Stimulated activated CD8-positive, alpha-beta memory T cell treated with anti-CD3 and anti-CD28 coated beads, Interleukin-7, amount 100 ng/mL, for 1 hour (primary cell): ENCODE measurements at regions not wholly inside any gene's neighbourhood (a gene's known extent, or its start where the extent isn't known, plus 50 kb on each side); places are given as distances from the start of the nearest gene placed in this dataset.
A peak's percentile ranks its signal among the peaks of the same experiment; 100 is the strongest.

Experiments used
- DNase-seq, 2 donors: peaks; one replicate each; pipeline ENCODE4 v3.0.0-alpha.2; 2020; ENCODE audit warnings: low read depth in 2 of 2

DNA sequence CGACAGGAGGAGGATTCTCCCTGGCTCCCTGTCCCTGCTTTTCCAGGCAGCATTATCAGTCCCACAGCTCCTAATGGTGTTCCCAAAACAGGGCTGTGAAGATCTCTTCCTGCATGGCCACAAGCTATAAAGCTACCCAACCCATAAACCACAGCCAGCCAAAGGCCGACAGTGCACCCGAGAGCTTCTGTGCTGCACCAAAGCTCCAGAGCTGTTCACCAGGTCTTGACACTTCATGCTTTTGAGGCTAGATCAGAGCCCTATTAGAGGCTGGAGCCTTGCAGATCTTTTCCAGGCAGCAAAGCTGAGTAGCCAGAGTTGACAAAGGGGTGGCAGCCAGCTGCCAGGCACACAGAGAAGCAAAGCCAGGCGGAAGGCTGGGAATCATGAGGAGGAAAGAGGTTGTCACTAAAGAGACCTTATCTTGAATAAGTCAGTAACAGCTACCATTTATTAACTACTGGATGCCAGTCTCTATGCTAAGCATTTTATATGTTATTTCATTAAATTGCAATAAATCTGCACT is 180.4 kb downstream of the KATNAL1 start:
- DNase-seq, result no peak

DNA sequence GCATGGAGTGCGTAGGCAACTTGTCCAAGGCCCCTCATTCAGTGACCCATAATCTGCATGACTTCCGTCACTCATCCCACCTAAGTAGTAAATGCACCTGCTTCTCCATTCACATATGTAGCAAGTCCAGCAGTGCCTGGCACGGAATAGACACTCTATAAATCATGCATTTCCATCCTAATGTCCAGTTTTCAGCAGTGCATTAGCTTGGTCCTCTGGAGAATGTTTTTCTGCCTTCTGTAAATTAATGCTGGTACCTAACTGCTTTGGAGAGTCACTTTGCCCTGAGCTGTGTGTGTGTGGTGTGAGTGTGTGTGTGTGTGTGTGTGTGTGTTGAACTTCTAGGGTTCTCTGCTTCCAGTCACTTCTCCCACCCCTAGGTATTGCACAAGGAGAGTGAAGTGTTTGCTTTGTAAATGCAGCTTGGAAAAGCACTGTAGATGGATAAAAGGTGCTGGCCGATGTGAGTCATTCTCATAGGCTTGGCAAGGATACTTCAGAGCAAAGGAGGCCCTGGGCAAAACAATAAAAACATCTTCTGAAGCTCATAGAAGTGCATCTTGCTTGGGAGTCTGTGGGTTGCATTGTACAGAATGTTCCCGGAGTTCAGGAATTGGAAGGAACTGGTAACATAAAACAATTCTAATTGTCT is 181.8 kb downstream of the KATNAL1 start:
- no peak for DNase-seq

GRCh38 chr13:30124131-30124768 is 183.1 kb downstream of the KATNAL1 start:
- no peak for DNase-seq

DNA sequence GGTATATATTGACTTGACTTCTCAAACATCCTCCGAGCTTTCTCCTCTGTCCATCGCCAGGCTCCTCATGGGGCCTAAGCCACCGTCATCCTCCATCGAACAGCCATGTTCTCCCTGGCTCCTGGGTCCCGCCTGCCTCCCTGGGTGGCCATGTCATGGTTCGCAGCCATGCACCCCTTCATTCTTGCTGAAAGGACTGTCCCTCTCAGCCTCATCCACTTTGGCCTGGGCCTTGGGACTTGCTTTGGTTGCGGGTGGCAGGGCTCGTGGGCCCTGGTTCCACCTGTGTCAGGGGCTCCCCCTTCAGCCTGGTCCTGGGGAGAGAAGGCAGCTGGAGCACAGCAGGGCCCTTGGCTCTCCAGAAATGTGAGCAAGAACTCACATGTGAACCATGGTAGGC is 183.8 kb downstream of the KATNAL1 start:
- no peak for DNase-seq

- no peak for DNase-seq
These were observed 185.7 kb downstream of the KATNAL1 start for GRCh38 chr13:30121666-30122065.

- no peak for DNase-seq
These were observed 186.1 kb downstream of the KATNAL1 start for GRCh38 chr13:30121244-30121643.

DNA sequence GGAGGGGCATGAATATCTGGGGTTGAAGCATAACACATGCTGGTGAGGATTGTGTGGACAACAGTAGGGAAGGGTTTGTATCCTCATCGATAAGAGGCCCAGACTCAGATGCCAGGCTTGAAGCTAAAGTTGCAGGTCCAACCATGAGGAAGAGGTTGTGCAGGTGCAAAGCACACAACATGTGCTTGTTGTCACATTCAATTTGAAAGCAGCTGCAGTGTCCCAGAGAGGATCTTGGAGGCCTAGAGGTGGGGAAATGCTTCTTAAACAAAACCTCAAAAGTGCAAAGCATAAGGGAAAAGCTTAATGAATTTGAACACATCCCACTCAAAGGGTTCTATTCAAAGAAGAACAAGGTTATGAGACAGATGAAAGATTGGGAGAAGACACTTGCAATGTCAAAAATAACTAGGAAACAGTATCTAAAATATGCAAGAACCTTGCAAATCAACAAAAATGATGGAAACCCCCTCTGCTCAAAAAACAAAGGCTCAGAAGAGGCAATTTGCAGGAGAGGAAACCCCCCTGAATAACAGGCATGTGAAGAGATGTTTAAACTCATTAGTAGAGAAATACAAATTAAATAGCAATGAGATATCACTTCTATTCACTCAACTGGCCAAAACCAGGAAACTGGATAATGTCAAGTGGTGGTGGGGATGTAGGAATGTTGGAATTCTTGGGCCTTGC is 187.1 kb downstream of the KATNAL1 start:
- DNase-seq, result no peak

DNA sequence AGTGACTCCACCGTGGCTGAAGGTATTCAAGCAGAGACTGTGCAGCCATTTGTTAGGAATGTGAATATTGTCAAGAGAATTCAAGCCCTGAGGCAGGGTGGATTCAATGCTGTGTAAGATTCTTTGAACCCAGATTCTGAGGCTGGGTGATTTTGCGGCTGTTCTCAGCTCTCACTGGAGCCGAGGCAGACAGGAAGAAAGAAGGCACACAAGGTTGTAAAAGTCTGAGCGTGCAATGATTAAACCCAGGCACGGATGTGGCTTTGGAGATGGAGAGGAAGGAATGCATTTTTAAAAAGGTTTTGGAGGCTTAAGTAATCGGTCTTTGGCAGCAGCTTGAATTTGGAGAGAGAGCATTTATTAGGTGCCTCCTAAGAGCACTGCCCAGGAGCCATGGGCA is 187.9 kb downstream of the KATNAL1 start:
- DNase-seq, result no peak

GRCh38 chr13:30116379-30116778 is 191.0 kb downstream of the KATNAL1 start:
- DNase-seq, result no peak

GRCh38 chr13:30115257-30115600 is 192.1 kb downstream of the KATNAL1 start:
- no peak for DNase-seq

DNA sequence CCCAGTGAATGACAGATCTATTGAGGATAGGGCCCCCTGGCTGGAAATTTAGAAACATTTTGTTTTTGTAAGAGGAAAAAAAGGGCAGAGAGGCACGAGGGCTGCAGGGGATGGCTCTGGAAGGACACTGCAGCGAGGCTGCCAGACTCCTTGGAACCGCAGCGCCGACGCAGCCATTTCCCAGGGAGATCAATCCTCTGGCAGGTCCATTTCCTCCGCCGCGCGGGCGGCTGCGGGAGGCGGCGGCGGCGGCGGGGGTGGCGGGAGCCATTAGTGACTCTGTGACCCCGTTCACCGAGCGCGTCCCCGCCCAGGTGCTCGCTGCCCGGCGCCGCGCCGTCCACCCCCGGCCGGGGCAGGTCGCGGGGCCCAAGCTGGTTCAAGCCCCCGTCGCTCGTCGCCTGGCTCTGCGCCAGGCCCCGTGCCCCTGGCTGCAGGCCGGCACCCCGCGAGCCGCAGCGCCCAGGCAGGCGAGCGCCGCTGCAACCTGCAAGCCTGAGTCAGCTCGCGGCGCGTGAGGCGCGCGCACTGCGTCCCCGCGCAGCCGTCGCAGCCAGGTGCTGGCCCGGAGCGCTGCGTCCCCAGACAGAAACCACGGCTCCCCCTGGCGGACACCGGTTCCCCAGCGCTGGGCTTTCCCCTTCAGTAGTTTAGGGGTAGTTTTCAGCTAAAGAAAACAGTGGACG is 192.6 kb downstream of the KATNAL1 start:
- DNase-seq, result peak; percentile 88 to 94

DNA sequence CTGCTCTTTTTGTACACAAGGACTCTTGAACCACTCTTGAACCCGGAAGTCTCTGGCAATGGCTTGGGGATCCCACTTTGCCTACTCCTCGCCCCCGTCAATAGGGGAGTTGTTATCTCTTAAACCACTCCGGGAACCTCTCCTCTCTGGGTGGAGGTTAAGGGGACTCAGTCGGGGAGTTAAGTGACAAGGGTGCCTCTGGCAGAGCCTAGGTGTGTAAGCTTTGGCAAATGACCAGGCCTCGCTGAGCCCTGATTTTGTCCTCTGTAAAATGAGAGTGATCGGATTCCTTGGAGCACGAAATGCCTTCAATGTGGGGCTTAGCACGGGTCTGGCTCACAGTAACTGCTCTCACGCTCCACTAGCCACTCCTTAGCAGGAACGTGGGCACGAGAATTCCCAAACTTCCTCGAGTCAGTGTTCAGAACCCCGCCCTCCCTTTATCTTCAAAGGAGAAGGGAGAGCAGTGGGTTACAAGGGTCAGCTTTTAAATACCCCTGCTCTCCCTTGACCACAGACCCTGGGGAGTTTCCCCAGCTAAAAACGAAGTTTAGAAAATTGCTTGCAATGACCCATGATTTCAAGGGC is 193.3 kb downstream of the KATNAL1 start:
- no peak for DNase-seq

GRCh38 chr13:30113551-30113950 is 193.8 kb downstream of the KATNAL1 start:
- DNase-seq, result no peak

DNA sequence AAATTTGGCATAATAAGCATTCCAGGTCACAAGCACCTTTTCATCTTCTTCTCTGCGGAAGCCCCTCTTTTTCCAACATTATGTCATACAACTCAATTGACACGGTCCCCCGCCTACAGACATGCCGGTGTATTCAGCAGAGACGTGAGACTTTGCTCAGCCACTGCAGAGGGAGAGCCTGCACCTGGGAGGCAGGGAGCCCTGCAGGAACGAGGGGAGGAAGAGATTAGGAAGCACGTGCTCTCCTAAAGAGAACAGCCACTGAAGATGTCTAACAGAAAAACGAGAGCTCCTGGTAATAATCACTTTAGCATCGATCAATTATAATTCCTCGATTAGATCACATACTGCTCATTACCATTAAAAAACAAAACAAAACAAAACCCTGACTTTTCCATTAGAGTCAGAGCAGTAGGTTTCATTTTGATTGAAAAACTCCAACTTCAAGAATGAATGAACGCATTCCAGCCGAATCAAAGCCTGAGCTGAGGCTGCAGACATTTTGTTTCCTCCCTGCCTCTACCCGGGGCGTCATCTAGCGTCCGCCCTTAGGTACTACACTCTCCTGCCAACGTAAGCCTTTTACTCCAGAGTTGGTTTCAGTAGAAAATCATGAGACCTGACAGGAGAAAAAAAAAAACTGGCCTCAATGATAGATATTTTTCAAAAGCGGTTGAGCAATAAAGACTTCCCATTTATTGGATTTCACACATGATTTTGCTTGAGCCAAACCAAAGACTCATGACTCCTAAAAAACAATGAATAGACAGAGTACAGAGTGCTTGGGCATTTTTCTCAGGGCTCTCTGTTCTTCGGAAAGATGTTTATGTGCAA is 194.5 kb downstream of the KATNAL1 start:
- DNase-seq, result peak; percentile 57 to 62

- no peak for DNase-seq
These were observed 195.5 kb downstream of the KATNAL1 start for GRCh38 chr13:30111810-30112209.

DNA sequence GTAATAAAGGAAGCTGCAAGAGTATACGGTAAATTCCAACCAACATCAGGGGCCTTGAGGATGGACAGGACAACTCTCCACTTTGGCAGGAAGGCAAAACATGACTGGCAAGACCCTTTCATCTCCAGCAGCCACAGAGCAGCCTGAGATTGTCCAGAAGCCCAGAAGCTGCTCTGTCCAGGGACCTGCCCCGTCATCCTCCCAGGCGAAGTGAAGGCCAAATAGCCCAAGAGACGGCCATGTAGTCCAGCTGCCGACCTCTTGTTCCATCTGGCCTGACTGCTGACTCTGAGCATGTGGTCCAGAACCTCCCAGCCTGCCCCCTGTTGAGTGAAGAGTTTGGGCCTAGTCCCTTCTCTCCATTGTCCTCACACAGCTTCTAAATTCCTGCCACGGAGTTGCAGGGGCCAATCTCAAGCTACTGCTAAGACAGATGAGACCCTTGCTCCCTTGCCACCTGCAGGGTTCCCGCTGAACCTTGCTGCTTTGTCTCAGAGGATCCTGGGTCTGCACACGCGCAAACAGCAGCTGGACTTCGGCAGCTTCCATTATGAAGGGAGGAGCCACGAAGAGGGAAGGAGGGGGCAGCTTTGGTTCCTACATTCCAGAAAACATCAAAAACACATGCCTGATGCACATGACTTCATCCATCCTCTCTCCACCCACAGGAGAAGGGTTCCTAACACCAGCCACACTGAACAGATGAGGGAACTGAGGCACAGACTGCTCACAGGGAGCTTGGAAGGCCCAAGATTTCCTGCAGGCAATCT is 196.9 kb downstream of the KATNAL1 start:
- DNase-seq, result no peak

- DNase-seq, result no peak
These were observed 197.7 kb downstream of the KATNAL1 start for GRCh38 chr13:30109471-30110135.

DNA sequence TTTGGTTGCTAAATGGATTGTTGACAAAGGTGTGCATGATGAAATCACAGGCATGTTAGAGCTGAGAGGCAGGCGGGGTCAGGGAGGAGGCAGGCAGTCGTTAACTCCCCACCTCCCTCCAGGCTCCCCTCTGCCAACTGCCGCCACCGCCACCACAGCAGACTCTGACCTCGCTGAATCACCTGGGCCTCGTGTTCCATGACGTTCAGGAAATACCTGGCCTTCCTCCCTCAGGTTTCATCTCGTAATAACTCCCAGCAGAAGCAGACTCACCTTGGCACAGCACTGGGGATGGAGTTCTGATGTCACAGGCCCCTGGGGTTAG is 198.5 kb downstream of the KATNAL1 start:
- DNase-seq, result no peak

DNA sequence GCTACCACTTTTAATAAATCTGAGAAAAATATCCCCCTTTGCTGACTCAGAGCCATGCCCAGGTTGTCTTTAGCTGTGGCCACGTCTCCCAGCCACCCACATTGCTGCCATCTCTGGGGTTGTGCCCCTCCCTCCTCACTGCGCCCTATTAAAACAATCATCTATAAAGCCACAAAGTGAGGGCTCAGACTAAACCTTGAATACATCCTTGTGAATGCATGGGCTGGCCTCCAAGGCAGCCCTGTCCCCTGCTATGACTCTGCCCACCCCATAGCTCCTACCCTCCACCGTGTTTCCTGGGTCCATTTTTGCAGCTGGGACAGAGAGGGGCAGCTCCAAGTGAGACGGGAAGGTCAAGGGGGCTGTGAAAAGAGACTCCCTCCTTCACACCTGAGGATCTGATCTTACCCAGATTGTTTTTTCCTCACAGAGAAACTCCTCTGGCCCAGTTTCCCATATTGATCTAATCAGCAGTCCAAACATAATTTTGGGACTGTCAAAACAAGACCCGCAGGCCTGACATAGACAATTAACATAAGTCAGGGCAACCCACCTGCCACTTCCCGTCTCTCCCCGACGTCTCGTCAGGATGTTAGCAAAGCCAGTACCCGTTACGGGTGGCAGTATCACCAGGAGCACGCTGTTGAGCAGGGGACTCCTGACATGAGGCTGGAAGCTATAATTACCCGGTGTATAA is 199.0 kb downstream of the KATNAL1 start:
- DNase-seq, result no peak
